GM18907 (cell line): ENCODE measurements at regions not wholly inside any gene's neighbourhood (a gene's known extent, or its start where the extent isn't known, plus 50 kb on each side); places are given as distances from the start of the nearest gene placed in this dataset.
A peak's percentile ranks its signal among the peaks of the same experiment; 100 is the strongest.
"Not testable (repeated sequence)": the region's sequence is repeated elsewhere in the genome, so short reads cannot be mapped to it uniquely, and the experiment has no call there.

ENCODE experiments used
- ATAC-seq: cut with Tn5 transposase; IDR thresholded peaks from one replicate; pipeline ENCODE4 v1.9.1; 2021; ENCODE audit warnings: mild to moderate bottlenecking, moderate library complexity; ENCODE audit not compliant: unreplicated experiment

GRCh38 chr6:155654474-155654873, 198.8 kb upstream of the NOX3 start:
- no peak for ATAC-seq

DNA sequence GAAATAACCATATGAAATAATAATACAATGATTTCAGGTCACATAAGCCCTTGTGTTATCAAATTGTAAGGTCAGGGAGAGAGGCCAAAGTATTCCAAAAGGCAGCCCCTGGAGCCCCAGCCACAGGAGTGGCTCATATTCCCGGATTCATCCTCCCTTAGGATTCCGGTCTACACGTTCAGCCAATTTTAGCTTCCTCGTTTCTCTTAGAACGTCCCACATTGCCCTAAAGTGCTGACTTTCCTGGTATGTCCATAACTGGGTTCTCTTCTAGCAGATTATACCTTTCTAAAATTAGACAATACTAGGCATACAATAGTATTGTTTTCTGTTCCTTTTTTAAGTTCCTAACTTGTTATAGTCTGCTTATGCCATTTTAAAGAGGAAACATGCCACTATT, 192.7 kb upstream of the NOX3 start:
- no peak for ATAC-seq

DNA sequence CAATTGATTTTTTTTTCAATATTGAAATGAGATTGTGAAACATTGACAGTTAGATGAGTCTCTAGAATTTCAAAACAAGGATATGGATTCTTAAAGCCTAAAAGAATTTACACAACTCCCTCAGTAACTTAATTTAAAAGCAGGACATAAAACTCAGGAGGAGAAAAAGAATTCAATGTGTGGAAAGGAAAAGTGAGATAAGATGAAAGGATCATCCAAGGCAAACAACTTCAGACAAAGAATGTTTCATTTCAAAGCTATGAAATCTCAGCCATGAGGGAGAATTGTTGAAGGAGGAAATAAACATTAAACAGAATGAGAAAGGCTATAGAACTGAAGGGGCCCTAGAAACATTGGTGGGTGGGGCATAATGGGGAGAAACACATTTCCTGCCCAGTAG, 191.7 kb upstream of the NOX3 start:
- no peak for ATAC-seq

DNA sequence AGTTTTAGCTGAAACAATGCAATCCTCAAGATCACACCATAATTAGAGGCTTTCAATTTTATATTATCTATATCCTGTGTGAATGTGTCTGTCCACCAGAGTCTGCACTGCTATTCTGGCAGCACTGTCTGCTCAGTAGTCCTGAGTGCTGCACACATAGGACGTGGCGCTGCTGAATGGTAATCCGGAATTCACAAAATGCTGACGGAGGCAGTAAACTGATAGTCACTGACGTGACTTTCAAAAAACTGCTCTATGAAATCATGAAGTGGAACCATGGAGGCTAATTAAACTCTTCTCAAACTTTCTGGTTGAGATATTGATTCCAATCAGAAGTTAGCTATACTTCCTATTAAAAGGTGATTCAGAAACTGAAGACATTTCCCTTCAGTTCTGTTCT, 190.8 kb upstream of the NOX3 start:
- no peak for ATAC-seq

DNA sequence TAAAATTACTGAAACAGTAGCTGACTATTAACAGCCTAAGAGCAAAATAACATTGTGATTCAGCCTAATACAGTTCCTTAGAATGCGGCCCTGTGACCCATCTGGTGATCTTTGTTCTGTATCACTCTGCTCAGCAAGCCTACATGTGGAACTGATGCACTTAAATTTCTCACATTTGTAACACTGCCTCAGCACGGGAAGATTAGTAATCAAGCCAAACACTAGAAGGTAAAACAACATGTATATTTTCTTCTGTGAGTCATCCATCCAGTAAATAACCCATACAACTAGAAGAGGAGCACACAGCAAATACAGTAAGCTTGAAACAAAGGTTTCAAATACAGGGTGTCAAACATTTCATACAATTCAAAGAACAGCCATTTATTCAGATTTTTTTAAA, 189.7 kb upstream of the NOX3 start:
- no peak for ATAC-seq

- ATAC-seq: no peak
Measured at GRCh38 chr6:155641603-155642002, 186.0 kb upstream of the NOX3 start.

- no peak for ATAC-seq
Measured at GRCh38 chr6:155638200-155638599, 182.6 kb upstream of the NOX3 start.

DNA sequence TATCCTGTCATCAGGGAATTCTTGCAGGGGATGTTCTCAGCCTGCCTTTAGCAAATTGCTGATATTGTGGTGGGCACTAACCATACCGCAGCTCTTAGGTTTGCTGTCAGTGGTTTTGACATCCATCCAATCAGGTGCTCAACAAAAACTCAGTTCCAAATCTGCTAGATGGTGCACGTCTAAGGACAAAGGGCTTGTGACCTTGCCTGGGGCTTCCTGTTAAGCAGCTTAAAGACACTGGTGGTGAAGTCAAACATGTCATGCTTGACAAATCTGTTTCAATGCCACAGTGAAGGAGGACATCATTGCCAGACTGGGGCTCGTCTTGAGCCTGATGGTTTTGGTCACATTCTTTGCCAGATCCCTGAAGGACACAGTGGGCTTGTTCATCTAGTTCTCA, 179.8 kb upstream of the NOX3 start:
- ATAC-seq: no peak

DNA sequence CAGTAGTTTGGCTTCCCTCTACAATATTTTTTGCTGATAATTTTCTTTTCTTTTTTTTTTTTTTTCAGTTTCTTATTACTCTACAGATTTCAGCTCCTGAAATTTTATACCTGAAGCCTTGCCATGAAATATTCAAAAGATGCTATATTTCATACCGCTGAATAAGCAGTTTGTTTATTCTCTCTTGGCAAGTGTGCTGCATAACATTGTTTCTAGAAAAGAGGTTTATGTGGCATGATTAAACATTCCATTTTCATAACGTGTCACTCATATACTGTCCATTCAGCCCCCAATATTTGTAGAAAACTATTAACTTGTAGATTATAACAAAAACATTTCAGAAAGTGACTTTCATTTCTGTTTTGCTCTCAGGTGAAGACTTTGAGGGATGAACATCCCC, 174.4 kb upstream of the NOX3 start:
- ATAC-seq: no peak

DNA sequence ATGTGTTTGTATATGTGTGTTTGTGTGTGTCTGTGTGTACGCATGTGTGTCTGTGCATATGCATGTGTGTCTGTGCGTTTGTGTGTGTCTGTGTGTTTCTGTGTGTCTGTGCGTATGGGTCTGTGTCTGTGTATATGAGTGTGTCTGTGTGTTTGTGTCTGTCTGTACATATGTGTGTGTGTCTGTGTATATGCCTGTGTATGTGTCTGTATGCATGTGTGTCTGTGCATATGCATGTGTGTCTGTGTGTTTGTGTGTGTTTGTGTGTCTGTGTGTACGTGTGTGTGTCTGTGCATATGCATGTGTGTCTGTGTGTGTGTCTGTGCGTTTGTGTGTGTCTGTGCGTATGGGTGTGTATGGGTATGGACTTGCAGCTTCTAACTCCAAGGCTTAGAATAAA, 174.0 kb upstream of the NOX3 start:
- no peak for ATAC-seq

GRCh38 chr6:155628306-155628705, 172.7 kb upstream of the NOX3 start:
- ATAC-seq: peak; percentile 76

DNA sequence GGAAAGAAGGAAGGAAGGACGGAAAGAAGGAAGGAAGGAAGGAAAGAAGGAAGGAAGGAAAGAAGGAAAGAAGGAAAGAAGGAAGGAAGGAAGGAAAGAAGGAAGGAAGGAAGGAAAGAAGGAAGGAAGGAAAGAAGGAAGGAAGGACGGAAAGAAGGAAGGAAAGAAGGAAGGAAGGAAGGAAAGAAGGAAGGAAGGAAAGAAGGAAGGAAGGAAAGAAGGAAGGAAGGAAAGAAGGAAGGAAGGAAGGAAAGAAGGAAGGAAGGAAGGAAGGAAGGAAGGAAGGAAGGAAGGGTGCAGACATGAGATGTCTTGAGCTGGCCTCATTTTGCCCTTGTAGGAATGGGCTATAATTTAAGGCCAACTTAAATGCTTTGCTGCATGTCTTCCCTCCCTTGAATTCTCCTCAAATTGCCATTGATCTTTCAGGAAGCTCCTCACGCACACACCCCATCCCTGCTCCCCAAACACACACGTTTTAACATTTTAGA, 172.1 kb upstream of the NOX3 start:
- ATAC-seq: not testable (repeated sequence)

- ATAC-seq: no peak
Measured at GRCh38 chr6:155623450-155624178, 168.0 kb upstream of the NOX3 start.

GRCh38 chr6:155614606-155615005, 159.0 kb upstream of the NOX3 start:
- ATAC-seq: no peak

DNA sequence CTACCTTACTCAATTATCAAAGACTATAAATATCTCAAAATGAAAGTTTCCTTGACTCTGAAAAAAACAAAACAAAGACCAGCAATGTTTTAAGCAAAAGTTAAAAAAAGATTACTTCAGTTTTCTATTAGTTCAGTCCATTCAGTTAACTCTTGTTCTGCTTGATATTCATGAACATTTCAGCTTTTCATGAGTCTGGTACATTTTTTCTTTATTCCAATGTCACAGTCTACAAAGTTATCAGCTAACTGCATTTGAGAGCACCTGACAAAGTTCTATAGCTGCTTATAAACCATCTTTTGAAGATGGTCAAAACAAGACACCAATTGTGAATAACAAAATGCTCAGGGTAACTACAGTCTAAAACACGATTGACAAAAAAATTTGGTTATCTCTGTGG, 156.1 kb upstream of the NOX3 start:
- no peak for ATAC-seq

GRCh38 chr6:155604991-155605390, 149.4 kb upstream of the NOX3 start:
- ATAC-seq: no peak

GRCh38 chr6:155599561-155599960, 143.9 kb upstream of the NOX3 start:
- ATAC-seq: no peak

DNA sequence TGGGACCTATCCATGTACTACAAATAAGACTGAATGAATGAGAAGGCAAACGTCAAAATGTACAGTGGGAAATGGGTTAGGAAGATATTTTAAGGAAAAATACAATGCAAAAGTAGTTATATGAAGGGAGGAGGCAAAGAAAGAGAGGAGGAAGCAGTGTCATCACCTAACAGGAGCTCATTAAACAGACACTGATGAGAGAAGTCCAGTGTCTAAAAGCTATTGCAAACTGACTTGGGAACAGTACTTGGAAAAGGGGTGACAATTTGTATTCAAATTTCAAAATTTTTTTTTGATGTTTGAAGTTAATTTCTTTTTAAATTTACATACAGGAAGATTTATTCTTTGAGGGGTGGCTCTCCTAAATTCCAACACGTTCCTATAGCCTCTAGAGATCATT, 143.5 kb upstream of the NOX3 start:
- ATAC-seq: no peak

DNA sequence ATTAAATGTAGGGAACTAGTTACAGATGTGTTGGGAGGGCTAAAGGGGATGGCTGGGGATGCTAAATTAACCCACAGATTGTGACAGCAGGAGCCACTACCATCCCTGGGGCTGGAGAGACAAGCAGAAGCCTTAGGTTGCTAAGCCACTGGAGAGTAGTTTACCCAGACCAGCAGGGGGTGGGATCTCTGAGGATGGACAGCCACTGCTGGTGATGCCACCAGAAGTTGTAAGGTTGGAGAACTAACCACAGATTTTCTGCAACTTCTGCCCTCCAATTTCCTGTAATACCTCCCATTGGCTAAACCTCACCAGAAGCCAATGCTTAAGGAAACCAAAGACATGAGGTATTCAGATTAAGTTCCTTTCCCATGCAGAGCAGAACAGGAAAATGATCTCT, 139.6 kb upstream of the NOX3 start:
- ATAC-seq: no peak

DNA sequence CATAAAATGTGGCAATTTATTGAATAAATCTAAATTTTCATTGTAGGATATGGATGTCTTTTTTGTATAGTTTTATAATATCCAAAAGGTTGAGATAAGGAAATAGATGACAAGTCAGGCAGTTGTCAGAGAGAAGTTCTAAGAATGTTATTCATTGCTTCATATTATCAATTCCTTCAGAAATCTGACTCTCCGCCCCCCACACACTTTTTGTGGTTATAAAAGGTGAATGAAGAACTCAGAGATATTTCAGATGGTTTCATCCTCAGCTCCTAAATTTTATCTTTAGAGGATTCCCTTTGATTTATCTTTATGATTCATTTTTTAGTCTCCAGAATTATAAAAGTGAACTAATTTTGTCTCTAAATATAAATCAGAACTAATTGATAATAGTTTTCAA, 136.1 kb upstream of the NOX3 start:
- no peak for ATAC-seq

DNA sequence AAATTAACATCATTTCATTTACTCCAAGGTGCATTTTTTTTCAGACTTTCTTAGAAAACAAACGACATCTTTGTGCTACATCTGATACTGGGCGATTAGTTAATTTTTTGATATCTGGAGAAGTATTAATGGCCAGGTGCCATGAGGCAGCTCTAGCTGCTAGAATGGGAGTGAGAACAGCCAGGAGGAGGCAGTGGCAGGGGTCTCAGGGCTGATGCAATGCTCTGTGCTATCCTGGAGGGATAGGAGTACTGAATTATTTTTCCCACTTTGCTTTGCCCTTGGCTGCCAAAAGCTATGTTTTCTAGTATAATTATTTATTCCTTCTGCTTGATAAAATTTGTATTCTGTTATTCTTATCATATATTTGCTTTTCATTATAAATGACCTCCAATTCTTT, 133.6 kb upstream of the NOX3 start:
- no peak for ATAC-seq

- ATAC-seq: no peak
Measured at GRCh38 chr6:155587817-155588216, 132.2 kb upstream of the NOX3 start.

DNA sequence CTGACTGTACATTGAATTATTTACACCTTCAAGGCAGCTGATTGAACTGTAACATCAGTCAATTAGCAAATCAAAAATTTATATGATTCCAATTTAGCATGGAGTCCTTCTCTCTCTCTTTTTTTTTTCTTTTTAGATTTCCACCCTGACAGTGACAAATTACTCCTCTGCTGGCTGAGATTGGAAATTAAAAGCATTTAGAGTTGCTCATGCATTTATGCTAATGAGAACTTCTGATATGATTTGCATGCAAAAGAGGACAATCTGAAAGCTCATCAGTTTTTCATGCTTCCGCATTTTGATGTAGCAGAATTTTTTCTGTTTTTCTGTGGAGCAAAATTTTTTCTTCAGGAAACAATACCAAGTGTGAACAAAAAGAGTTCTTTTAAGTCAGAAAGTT, 130.5 kb upstream of the NOX3 start:
- no peak for ATAC-seq
